ENCODE measurements at regions not wholly inside any gene's neighbourhood (a gene's known extent, or its start where the extent isn't known, plus 50 kb on each side); places are given as distances from the start of the nearest gene placed in this dataset.

GRCh38 chr14:38951451-38951850 lies 151.6 kb downstream of the SEC23A start:
- Histone ChIP-seq H3K4me1 (ENCODE audit: control insufficient read depth in 2 of 3, insufficient read depth in 2 of 3, low read depth in 1 of 3, low read length in 3 of 3) (no peaks in the 10 kb centered on the region), H3K4me3 (ENCODE audit: low read length in 3 of 3) (no peak overlapping the region), H3K27me3 (ENCODE audit: control insufficient read depth, insufficient read depth, low read length) (no peaks in the 10 kb centered on the region), H3K27ac (ENCODE audit: low read depth in 2 of 2, low read length in 2 of 2) (no peak overlapping the region), H3K36me3 (ENCODE audit: control insufficient read depth in 2 of 3, insufficient read depth in 3 of 3, low read length in 3 of 3) (no peaks in the 10 kb centered on the region), H3K9me3 (ENCODE audit: control insufficient read depth in 2 of 3, insufficient read depth in 1 of 3, low read length in 3 of 3) (no peaks in the 10 kb centered on the region), H3K9ac (ENCODE audit: low read length in 3 of 3) (no peak overlapping the region)
- DNase-seq (no peak), FAIRE-seq (peak; percentile 41)
- TF ChIP-seq, protein P1, sequence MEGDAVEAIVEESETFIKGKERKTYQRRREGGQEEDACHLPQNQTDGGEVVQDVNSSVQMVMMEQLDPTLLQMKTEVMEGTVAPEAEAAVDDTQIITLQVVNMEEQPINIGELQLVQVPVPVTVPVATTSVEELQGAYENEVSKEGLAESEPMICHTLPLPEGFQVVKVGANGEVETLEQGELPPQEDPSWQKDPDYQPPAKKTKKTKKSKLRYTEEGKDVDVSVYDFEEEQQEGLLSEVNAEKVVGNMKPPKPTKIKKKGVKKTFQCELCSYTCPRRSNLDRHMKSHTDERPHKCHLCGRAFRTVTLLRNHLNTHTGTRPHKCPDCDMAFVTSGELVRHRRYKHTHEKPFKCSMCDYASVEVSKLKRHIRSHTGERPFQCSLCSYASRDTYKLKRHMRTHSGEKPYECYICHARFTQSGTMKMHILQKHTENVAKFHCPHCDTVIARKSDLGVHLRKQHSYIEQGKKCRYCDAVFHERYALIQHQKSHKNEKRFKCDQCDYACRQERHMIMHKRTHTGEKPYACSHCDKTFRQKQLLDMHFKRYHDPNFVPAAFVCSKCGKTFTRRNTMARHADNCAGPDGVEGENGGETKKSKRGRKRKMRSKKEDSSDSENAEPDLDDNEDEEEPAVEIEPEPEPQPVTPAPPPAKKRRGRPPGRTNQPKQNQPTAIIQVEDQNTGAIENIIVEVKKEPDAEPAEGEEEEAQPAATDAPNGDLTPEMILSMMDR (IDR thresholded peaks at IDR 0.05; ENCODE audit: borderline replicate concordance, extremely low read depth, insufficient read depth) = no peak
- intact Hi-C loops (cut with DNase I) = no loop called here

GRCh38 chr14:38950676-38951075 lies 152.4 kb downstream of the SEC23A start:
- no peak for DNase-seq
- intact Hi-C loops (cut with DNase I) = no loop called here
- no peak for FAIRE-seq
- Histone ChIP-seq H3K9me3 (ENCODE audit: control insufficient read depth in 2 of 3, insufficient read depth in 1 of 3, low read length in 3 of 3) (no peaks in the 10 kb centered on the region), H3K36me3 (ENCODE audit: control insufficient read depth in 2 of 3, insufficient read depth in 3 of 3, low read length in 3 of 3) (no peaks in the 10 kb centered on the region), H3K4me1 (ENCODE audit: control insufficient read depth in 2 of 3, insufficient read depth in 2 of 3, low read depth in 1 of 3, low read length in 3 of 3) (no peaks in the 10 kb centered on the region), H3K4me3 (ENCODE audit: low read length in 3 of 3) (no peak overlapping the region), H3K27me3 (ENCODE audit: control insufficient read depth, insufficient read depth, low read length) (no peaks in the 10 kb centered on the region), H3K9ac (ENCODE audit: low read length in 3 of 3) (no peak overlapping the region), H3K27ac (ENCODE audit: low read depth in 2 of 2, low read length in 2 of 2) (no peak overlapping the region)
- TF ChIP-seq, protein P1 (IDR thresholded peaks at IDR 0.05; ENCODE audit: borderline replicate concordance, extremely low read depth, insufficient read depth) = no peak

DNA sequence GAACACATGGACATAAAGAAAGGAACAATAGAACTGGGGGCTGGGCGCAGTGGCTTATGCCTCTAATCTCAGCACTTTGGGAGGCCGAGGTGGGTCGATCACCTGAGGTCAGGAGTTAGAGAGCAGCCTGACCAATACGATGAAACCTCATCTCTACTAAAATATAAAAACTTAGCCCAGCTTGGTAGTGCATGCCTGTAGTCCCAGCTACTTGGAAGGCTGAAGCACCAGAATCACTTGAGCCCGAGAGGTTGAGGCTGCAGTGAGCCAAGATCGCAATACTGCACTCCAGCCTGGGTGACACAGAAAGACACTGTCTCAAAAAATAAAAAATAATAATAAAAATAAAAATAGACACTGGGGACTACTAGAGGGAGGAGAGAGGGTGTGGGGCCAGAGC lies 154.5 kb downstream of the SEC23A start:
- Histone ChIP-seq H3K4me3 (ENCODE audit: low read length in 3 of 3) (no peak overlapping the region), H3K9me3 (ENCODE audit: control insufficient read depth in 2 of 3, insufficient read depth in 1 of 3, low read length in 3 of 3) (no peaks in the 10 kb centered on the region), H3K9ac (ENCODE audit: low read length in 3 of 3) (no peak overlapping the region), H3K4me1 (ENCODE audit: control insufficient read depth in 2 of 3, insufficient read depth in 2 of 3, low read depth in 1 of 3, low read length in 3 of 3) (no peaks in the 10 kb centered on the region), H3K27me3 (ENCODE audit: control insufficient read depth, insufficient read depth, low read length) (no peaks in the 10 kb centered on the region), H3K27ac (ENCODE audit: low read depth in 2 of 2, low read length in 2 of 2) (no peak overlapping the region), H3K36me3 (ENCODE audit: control insufficient read depth in 2 of 3, insufficient read depth in 3 of 3, low read length in 3 of 3) (no peaks in the 10 kb centered on the region)
- intact Hi-C loops (cut with DNase I) = no loop called here
- DNase-seq (no peak), FAIRE-seq (no peak)
- TF ChIP-seq, protein P1 (IDR thresholded peaks at IDR 0.05; ENCODE audit: borderline replicate concordance, extremely low read depth, insufficient read depth) = no peak

- TF ChIP-seq, protein P1 (IDR thresholded peaks at IDR 0.05; ENCODE audit: borderline replicate concordance, extremely low read depth, insufficient read depth) = no peak
- H3K9ac ChIP-seq (ENCODE audit: low read length in 3 of 3) = no peak overlapping the region
- H3K4me1 ChIP-seq (ENCODE audit: control insufficient read depth in 2 of 3, insufficient read depth in 2 of 3, low read depth in 1 of 3, low read length in 3 of 3) = no peaks in the 10 kb centered on the region
- no peak overlapping the region for H3K4me3 ChIP-seq (ENCODE audit: low read length in 3 of 3)
- no peaks in the 10 kb centered on the region for H3K9me3 ChIP-seq (ENCODE audit: control insufficient read depth in 2 of 3, insufficient read depth in 1 of 3, low read length in 3 of 3)
- no peaks in the 10 kb centered on the region for H3K27me3 ChIP-seq (ENCODE audit: control insufficient read depth, insufficient read depth, low read length)
- DNase-seq (no peak), FAIRE-seq (no peak)
- intact Hi-C loops (cut with DNase I) = no loop called here
- no peaks in the 10 kb centered on the region for H3K36me3 ChIP-seq (ENCODE audit: control insufficient read depth in 2 of 3, insufficient read depth in 3 of 3, low read length in 3 of 3)
- H3K27ac ChIP-seq (ENCODE audit: low read depth in 2 of 2, low read length in 2 of 2) = no peak overlapping the region
Measured at GRCh38 chr14:38948171-38948570, 154.9 kb downstream of the SEC23A start.
